HG02884 (cell line): ENCODE measurements at regions not wholly inside any gene's neighbourhood (a gene's known extent, or its start where the extent isn't known, plus 50 kb on each side); places are given as distances from the start of the nearest gene placed in this dataset.

Experiments
- ATAC-seq: cut with Tn5 transposase; IDR thresholded peaks from one replicate; pipeline ENCODE4 v1.9.1; 2021; ENCODE audit warnings: mild to moderate bottlenecking, moderate library complexity; ENCODE audit not compliant: unreplicated experiment

DNA sequence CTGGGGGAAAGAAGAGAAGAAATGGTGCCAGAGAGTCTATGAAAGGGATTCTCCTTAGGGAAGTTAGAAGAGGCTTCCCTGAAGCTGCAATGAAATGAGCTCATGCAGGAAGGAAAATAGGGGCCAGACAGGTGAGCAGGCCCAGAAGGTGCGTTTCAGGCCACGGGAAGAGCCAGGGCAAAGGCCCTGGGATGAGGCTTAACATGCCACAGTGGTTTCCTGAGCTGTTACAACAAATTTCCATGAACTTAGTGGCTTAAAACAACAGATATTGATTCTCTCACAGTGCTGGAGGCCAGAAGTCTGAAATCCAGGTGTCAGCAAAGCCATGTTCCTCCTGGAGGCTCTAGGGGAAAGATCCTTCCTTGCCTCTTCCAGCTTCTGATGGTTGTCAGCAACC lies 167.9 kb downstream of the TFAP2C start:
- ATAC-seq = no peak

DNA sequence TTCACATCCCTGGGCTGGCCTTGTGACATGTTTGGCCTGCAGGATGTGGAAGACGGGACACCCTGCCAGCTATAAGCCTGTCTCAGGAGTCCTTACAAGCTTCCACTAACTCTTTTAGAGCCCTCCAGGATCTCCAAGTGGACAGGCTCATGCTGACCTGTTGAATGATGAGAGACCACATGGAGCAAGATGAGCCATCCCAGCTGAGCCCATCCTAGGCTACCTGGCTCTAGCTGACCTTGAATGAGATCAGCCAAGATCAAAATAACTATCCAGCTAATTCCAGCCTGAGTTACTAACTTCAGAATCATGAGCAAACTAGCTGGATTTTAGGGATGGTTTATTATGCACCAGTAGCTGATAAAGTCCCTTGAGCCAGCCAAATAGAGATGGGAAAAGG lies 169.5 kb downstream of the TFAP2C start:
- no peak for ATAC-seq

DNA sequence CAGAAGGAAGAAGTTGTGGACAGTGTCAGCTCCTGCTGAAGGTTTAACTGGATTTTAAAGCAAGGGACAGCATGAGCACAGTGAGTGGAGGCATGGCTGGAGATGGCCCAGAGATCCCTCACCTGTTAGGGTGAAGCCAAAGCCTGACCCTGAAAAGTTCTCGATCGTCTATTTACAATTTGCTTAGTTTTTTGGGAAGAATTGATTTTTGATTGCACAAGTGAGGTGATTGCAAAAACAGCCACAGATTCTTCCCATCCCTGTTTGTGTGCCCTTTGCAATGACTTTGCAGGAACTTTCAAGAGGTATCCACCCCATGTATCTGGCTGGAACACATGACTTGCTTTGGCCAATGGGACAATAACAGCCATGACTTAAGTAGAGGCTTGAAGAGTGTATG lies 170.1 kb downstream of the TFAP2C start:
- ATAC-seq = no peak

DNA sequence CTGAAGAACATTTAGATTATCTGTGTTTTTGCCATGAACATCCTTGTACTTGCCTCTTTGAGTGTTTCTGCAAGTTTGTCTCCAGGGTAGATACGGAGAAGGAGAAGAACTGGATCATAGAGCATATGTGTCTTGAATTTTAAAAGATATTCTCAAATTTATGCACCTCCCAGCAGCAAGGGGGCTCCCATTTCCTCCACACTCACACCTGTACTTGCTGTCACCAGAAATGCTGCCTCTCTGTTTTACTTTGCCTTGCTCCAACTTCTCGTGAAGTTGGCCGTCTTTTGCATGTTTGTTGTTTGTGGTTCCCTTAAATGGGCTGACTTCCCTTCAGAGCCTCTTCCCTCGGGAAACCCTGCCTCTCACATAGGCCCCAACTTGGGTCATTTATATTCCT lies 171.0 kb downstream of the TFAP2C start:
- no peak for ATAC-seq

DNA sequence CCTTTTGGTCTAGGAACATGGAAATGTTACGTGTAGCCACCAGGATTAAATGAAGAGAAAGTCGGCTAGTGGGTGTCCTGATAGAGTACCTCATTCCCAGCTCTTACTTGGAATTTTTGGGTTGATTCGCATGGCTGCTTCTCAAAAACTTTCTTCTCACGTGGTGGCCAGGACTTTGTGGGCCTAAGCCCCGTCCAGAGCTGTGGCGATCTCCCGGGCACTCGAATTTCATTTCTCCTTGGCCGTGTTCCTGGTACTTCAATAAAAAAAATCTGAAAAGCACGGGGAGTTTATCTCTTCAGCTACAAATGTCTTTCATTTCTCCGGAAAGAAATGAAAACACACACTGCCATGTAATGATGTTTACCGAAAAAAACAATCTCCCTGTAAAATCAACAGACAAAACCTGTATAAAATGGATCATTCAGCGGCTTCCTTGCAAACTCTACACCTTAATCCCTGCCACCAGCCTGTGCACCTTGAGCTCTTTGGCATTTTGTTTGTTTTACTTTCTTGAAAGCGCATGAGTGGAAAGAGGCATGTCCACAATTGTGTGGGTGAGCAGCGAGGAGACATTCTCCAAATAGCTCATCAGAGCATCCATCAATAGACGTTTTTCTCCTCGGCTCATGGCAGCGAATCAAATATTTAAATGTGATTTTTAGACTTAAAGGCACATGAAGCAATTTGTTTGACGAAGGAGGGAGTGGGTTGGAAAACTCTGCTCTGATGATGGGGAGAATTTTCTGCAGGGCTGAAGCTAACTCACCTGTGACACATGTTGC lies 173.1 kb downstream of the TFAP2C start:
- ATAC-seq = no peak

DNA sequence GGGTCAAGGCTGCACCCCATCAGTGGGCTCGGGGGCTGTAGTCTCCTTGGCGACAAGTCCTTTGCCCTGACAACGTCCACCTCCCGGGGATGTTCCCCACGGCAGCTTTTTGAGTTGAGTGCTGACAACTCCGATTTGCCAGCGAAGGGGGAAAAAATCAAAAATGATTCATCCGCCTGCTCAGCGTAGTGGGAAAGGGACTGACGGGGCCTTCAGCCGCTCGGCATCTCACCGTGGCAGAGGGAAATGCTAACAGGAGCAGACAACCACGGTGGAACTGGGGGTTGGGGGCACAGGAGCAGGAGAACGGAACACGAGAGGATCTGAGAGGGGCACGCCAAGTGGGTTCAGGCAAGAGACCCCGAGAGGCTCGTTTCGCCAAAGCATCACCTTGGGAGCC lies 173.7 kb downstream of the TFAP2C start:
- ATAC-seq = no peak

DNA sequence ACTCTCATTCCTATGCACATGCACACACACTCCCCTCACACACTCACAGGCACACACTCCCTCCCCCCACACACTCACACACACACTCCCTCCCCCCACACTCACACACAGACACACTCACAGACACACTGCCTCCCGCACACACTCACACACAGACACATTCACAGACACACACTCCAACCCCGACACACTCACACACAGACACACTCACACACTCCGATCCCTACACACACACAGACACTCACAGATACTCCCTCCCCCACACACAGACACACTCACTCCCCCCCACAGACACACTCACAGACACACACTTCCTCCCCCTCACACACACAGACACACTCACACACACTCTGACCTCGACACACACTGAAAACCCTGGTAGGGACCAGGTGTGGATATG lies 176.2 kb downstream of the TFAP2C start:
- no peak for ATAC-seq

DNA sequence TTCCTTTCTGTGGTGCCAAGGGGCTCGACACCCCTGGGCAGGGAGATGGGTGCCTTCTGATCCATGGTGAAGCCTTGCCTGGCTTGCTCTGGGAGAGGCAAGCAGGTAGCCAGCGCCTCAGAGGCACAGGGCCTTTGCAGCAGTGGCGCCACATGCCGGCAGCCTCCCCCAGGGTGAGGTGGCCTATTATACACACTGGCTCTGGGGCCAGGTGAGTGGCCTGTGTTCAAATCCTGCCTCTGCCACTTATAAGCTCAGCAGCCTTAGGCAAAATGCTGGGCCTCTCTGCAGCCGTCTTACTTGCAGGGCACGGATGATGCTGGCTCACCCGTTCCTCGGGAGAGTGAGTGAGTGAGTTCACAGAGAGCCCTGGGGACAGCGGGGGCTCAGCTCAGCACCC lies 176.9 kb downstream of the TFAP2C start:
- ATAC-seq = no peak

DNA sequence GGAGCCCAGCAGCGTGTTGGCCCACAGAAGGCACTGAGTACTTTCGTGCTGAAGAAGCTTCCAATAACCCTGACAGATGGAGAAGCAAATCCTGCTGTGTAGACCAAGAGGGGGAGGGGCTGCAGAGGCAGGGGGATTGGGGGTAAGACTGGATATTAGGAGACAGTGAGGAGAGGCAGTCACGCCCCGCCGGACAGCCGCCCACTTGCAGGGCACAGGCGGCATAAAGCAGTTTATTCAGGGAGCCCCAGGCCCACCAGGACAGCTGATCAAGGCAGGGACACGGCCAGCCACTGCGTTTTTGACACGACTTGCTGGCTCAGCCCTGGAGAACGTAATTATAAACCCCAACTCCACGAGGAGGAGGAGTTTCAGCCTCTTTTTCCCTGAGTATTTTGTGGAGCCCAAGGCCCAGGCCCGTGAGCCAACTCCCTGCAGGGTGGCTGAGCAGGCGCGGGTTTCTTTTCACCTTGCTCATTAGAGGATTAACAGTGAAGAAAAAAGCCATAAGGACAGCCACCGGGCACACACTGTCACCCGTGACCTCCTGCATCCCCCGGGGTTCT lies 177.9 kb downstream of the TFAP2C start:
- ATAC-seq = no peak

DNA sequence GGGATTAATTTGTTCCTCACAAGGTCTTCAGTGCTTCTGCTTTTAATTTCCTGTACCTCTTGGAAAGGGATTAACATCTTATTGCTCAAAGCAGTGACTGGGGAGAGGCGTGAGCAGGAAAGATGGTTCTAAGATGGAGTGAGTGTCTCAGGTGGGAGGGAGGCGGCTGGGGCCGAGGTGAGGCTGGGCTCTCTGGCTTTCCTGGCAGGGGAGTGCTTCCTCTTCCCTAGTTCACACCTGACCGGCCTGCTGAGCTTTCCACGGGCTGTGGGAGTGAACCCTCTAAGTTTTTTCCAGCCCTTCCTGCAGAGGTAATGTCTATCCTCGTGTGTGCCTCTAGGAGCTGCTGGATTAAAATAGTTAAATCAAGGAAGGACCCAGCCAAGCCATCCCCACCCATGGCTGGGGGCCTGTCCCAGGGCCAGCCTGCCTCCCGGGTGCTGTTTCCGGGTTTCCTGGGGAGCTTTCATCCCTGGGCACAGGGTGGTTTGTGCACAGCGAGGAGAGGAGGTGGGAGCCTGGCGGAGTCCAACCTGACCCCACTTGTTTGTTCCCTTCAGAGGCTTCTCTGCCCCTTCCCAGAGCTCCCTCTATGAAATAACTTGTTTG lies 179.1 kb downstream of the TFAP2C start:
- no peak for ATAC-seq

DNA sequence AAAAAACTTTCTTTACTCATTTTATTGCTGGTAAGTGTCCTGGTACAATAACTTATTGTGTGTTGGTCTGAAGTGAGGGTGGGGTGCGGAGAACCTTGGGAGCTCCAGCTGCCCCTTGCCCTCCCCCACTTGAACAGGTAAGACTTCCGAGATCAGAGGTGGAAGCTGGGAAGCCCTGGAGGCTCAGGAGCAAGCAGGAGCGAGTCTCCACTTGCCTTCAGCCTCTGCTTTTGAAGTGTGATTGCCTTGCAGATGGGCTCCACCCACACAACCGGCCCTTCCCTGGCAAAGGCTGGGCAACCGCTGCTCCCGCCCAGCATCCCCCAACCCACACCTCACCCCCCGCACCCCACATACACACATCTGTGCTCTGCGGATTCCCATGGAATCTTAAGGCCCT lies 179.6 kb downstream of the TFAP2C start:
- no peak for ATAC-seq

DNA sequence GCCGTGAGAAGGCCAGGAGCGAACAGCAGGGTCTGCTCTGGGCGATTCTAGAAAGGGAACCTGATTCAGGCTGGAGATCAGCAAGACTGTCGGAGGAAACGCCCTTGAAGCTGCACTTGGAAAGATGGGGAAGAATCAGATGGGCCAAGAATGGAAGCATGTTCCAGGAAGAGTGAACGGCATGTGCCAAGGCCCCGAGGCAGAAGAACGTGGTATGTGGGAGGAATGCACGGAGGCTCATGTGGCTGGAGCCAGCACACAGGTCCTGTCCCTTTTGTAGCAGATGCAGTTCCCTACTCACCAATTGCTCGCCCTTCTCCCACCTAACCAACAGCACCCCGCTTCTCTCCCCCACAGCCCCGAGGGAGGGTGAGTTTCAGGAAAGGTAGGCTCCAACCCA lies 180.6 kb downstream of the TFAP2C start:
- no peak for ATAC-seq

DNA sequence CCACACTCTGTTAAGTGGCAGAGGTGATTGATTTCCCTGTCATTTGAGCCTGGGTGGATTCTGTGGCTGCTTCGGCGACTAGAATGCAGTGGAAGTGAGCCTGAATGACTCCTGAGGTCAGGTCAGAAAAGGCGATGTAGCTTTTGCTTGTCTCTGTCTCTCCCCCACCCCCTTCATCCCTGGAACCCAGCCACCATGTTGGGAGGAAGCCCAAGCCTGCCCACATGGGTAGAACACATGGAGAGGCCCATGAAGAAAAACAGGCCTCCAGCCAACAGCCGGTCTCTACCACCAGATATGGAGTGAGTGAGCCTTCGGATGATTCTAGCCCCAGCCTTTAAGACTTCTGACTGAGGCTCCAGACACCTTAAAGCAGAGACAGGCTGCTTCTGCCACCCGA lies 181.0 kb downstream of the TFAP2C start:
- no peak for ATAC-seq

DNA sequence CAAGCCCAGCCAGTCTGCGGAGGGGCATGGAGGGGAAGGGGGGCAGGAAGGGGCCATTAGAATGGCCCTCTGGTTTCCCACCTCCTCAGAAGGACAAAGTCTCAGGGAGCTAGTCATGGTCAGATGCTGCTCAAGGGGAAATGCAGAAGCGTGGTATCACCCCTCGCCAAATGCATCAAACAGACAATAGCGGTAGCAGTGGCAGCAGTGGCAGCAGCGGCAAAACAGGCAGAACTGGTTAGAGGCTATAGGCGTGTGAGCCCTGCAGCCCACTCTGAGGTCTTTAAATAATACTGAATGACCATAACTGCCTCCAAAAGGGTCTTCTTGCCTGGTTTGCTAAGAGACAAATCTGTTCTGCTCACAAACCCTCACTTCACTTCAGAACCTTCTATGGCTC lies 186.7 kb downstream of the TFAP2C start:
- no peak for ATAC-seq

DNA sequence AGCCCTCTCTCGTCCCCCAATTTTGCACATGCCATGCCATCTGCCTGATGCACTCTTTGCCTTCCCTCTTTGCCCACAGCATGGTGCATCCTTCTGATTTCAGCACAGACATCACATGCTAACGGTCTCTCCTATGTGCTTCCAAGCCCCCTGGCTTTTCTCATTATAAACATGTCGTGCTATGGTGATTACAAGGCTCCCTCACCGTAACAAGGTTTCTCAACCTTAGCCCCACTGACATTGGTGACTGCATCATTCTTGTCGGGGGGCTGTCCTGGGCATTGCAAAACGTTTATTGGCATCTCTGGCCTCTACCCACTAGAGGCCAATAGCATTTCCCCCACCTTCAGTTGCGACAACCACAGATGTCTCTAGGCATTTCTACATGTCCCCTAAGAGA lies 187.2 kb downstream of the TFAP2C start:
- ATAC-seq = no peak

DNA sequence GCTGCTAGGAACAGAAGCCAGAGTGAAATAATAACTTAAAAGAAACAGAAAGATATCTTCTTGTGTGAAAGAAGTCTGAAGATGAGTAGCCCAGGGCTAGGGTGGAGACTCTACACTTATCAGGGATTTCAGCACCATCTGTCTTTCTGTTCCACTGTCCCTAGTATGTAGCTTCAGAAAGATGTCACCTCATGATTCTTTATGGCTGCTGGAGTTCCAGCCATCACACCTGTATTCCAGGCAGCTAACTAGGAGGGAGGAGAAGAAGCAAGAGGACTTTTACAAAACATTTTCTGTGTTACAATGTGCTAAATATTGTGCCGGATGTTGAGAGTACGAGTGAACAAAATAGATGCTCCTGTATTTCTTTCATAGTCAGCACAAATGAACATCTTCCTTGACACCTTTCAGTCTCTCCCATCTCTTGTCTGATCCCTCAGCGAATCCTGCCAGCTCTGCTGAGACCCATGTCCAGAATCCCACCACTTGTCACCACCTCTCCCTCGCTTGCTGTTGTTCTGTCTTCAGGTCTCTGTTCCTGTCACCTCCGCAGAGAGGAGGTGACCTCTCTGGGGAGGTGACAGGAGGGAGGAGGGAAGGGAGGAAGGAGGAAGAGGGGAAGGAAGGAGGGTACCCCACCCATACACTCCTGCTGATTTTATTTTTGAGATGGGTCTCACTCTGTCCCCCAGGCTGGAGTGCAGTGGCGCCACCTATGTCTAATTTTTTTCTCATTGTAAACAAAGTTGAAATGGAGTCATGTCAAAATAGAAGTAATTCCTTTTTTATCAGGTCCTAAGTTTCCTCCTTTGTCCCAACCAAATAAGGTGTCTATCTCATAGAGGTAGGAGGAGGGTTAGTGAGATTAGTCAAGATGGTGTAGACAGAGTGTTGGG lies 188.9 kb downstream of the TFAP2C start:
- no peak for ATAC-seq

DNA sequence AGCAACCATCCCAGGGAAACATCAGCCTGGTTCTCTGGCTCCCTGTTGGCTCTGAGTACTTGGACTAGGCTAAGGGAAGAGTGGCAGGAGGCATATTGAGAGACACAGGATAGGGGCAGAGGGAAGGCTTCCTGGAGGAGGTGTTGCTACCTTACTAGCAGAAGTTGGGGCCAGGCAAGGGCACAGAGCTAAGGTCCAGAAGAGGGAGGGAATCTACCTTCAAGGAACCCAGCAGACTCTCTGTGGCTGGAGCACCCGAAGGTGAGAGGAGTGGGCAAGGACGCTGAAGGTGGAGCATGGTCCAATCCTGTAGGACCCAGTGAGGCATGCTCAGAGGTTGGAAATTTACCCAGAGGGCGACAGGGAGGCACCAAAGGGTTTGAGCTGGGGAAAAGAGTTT lies 191.9 kb downstream of the TFAP2C start:
- no peak for ATAC-seq

DNA sequence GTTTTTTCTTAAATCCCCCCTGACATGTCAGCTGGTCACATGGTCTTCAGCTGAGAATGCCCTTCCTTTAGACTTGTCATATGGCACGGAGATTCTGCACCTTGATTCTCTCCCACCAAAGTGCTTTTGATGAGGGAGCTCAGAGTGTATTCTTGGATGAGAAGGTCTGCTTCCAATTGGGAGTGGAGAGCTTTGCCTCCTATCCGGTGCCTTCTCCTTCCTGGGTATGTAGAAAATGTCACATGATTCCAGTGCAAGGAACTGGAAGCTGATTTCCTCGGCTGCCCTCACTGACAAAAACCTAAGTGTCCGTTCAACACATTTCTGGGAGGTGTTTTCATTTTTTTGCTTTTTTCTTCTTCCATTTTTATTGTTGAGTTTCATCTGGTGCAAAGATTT lies 197.2 kb downstream of the TFAP2C start:
- ATAC-seq = no peak

DNA sequence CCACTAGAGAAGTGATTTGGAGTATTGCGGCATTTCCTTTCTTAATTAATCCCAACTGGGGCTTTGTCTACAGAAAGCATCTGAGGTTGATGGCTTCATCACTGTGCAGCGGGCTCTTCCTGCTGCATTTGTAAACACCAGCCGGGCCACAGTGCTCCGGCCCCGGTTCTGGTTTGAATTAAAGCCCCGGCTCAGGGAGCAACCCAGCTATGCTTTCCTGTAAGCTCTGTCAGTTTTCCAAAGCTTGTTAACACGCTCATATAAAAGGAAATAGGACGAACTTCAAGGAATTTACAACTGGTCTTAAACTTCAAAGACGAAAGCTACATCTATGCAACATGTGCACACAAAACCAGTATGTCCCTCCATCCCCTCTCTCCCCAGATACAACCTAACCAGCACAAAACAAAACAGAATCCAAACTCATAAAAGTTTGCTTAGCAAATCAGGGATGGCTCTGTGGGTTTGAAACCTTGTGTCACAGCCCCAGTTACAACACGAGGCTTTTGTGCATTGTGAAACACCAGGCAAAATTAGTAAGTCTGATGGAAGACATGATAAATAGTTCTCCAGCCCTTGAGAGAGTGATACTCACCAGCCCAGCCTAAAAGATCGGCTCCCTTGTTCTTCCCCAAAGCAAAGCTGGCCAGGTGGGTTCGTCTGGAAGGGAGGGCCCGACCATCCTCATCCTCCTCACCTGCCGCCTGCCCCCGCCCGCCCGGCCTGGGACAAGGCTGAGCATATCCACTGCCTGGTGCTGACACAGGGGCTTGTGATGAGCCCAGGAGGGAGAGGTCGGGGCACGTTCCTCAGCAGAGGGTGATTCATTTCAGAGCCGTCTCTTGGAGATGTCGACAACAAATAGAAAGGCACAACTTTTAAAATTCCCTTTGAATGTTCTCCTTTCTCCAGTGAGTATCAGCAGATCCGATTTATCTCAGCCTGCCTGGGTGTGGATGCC lies 197.9 kb downstream of the TFAP2C start:
- no peak for ATAC-seq

DNA sequence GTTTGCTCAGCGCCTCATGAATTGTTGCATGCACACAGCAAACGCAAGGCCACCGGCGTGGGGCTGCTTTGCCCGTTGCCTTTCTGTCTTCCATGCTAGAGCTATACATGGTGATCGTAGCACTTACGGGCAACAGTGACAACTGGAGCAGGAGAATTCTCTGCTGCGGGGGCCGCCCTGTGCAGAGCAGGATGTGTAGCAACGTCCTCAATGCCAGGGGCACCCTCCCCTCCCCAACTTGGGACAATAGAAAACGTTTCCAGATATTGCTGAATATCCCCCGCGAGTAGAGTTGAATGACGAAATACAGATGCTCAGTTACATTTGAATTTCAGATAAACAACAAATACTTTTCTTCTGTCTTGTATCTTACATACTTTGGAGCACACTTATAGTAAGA lies 198.7 kb downstream of the TFAP2C start:
- no peak for ATAC-seq
